Pancreas (tissue), 10 donors: ENCODE measurements at regions not wholly inside any gene's neighbourhood (a gene's known extent, or its start where the extent isn't known, plus 50 kb on each side); places are given as distances from the start of the nearest gene placed in this dataset.

ENCODE experiments used
- ATAC-seq, 4 donors: fragments of 200-7000 bp; cut with Tn5 transposase; one replicate each; pipeline versions ENCODE4 v1.8.0 to v1.9.1; 2020; ENCODE audit warnings: mild to moderate bottlenecking in 4 of 4, moderate library complexity in 4 of 4
- DNase-seq, 6 donors: peaks; one replicate each; pipeline ENCODE4 v3.0.0-alpha.2; 2020
- FAIRE-seq: peaks from 2 replicates; lab custom pipeline; 2012; peaks lifted over from hg19 to GRCh38; lab: Jason Lieb, UNC
- H3K27ac ChIP-seq, 4 donors: fragments of 200-600 bp; sonication (generic); 1 replicate in 3 of 4; 2 replicates in 1 of 4; pipeline versions ENCODE4 v1.5.0 to v1.8.0; 2020
- H3K27me3 ChIP-seq, 4 donors: fragments of 200-600 bp; one replicate each; pipeline ENCODE4 v1.8.0; 2021
- H3K36me3 ChIP-seq, 3 donors: fragments of 200-600 bp; sonication (generic) in 1 of 3; one replicate each; pipeline versions ENCODE4 v1.5.0 to v1.8.0; 2020 to 2021
- H3K4me1 ChIP-seq, 3 donors: fragments of 200-600 bp; one replicate each; pipeline ENCODE4 v1.8.0; 2021
- H3K4me3 ChIP-seq, 4 donors: fragments of 200-600 bp; sonication (generic) in 2 of 4; one replicate each; pipeline versions ENCODE4 v1.5.0 to v1.8.0; 2020 to 2021
- H3K9me3 ChIP-seq, 4 donors: fragments of 200-600 bp; one replicate each; pipeline ENCODE4 v1.8.0; 2021
- CTCF ChIP-seq, 4 donors: fragments of 200-600 bp; sonication (generic) in 3 of 4; IDR thresholded peaks; one replicate each; pipeline versions ENCODE4 v1.5.0 to v1.8.0; 2021; ENCODE audit warnings: antibody characterized with exemption in 4 of 4
- WGBS, 2 donors: extraction: QIAGEN DNeasy Blood & Tissue Kit; methylation state at CpG; one replicate each; pipeline ENCODE4 v1.1.7; 2013; 5-methylcytosine and 5-hydroxymethylcytosine counted together
- intact Hi-C, 3 donors: fragments of 100-400 bp; cut with DNase I; formaldehyde crosslinking; loops; one replicate each; pipeline versions ENCODE4 v1.11.1 to v1.14.2; 2022
- donor health status: healthy with polysubstance abuse.
- donor health status: DM: no; HTN: no; CAD: no; lungs with moderate emphysema.
- donor health status: DM: no; HTN: no; CAD: no.
- donor health status: control.
- donor health status: control.
- donor health status: Bipolar disorder and iron deficiency.
- donor health status: DM: yes; HTN: yes; CAD: no.
- donor health status: DM: no; HTN: no; CAD: no.
- donor health status: DM: no; HTN: no; CAD: no.
- donor health status: DM: yes; HTN: yes; CAD: no.

DNA sequence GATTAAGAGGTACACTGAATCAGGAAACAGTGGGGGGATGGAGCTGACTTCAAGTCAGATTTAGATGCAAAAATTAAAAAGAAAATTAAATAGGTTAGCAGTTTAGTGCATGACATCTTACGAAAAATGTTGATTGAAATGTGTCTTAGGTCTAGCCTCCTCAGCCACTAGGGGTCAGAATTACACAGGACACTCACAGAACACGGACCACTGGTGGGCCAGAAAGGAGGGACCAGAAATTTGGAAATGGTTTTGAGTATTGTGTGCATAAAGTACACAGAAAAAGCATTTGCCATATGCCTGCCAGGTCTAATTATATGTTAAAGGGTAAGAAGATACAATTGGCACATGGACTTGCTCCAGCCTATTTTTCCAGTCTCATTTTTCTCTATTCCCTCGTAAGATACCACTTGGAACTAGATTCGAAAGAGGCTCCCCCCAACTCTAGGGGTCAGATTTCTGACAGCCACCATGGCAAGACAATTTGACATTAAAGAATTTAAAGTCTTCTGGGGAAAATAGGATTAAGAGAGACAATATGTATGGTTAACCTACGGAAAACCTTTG, 550.2 kb upstream of the SETBP1 start:
- peak in 1 of 6 donors; percentile 15 for DNase-seq
- H3K9me3 ChIP-seq, result no peaks in the 10 kb centered on the region
- H3K27me3 ChIP-seq, result no peaks in the 10 kb centered on the region
- no peak for FAIRE-seq
- peak in 2 of 4 donors; percentile 40 to 54 for ATAC-seq
- TF ChIP-seq CTCF (IDR thresholded peaks at IDR 0.05), result peak in 3 of 4 donors; percentile 20 to 50 (median 28)
- H3K4me3 ChIP-seq, result no peak overlapping the region
- no peaks in the 10 kb centered on the region for H3K36me3 ChIP-seq
- H3K4me1 ChIP-seq, result no peaks in the 10 kb centered on the region
- intact Hi-C loops, result no loop called here
- H3K27ac ChIP-seq, result no peak overlapping the region
- WGBS, 2 donors, result 45 to 55% methylated on average over 5 of the region's 5 CpGs

- ATAC-seq, result no peak
- no peaks in the 10 kb centered on the region for H3K27me3 ChIP-seq
- H3K4me3 ChIP-seq, result no peak overlapping the region
- 44 to 52% methylated on average over 2 of the region's 2 CpGs for WGBS, 2 donors
- no peak overlapping the region for H3K27ac ChIP-seq
- H3K4me1 ChIP-seq, result no peaks in the 10 kb centered on the region
- no peak for TF ChIP-seq CTCF (IDR thresholded peaks at IDR 0.05)
- no peaks in the 10 kb centered on the region for H3K36me3 ChIP-seq
- intact Hi-C loops, result no loop called here
- H3K9me3 ChIP-seq, result no peaks in the 10 kb centered on the region
- DNase-seq, result no peak
- peak; percentile 43 for FAIRE-seq
These were observed 547.2 kb upstream of the SETBP1 start for GRCh38 chr18:44133483-44133882.

DNA sequence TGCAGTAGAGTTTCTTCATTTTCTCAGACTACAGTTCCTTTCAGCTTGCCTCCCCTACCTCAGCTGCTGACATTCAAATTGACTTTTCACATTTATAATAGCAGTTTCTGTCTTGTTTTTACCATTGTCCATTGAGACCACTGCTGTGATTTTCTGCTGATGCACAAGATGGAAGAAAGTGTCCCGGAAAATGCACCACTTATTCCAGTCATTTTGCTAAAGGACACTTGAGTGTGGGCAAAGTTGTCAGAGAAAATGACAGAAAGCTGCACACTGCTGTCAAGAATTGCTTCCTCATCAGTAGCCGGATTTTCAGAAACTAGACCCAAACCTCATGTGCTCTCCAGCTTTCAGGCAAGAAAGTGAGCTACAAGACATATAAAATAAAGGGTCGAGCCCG, 546.2 kb upstream of the SETBP1 start:
- intact Hi-C loops, result no loop called here
- Histone ChIP-seq H3K9me3 (no peaks in the 10 kb centered on the region), H3K36me3 (no peaks in the 10 kb centered on the region), H3K27me3 (no peaks in the 10 kb centered on the region), H3K4me3 (no peak overlapping the region), H3K4me1 (no peaks in the 10 kb centered on the region), H3K27ac (no peak overlapping the region)
- TF ChIP-seq CTCF (IDR thresholded peaks at IDR 0.05), result no peak
- no peak for ATAC-seq
- FAIRE-seq, result no peak
- 80 to 89% methylated on average over 4 of the region's 4 CpGs for WGBS, 2 donors
- no peak for DNase-seq

- 96 to 98% methylated on average over 4 of the region's 4 CpGs for WGBS, 2 donors
- Histone ChIP-seq H3K27ac (no peak overlapping the region), H3K36me3 (no peaks in the 10 kb centered on the region), H3K4me1 (no peaks in the 10 kb centered on the region), H3K9me3 (no peaks in the 10 kb centered on the region), H3K4me3 (no peak overlapping the region), H3K27me3 (no peaks in the 10 kb centered on the region)
- FAIRE-seq (no peak), ATAC-seq (no peak), DNase-seq (no peak)
- TF ChIP-seq CTCF (IDR thresholded peaks at IDR 0.05), result no peak
- intact Hi-C loops, result no loop called here
These were observed 544.9 kb upstream of the SETBP1 start for GRCh38 chr18:44135741-44136140.

DNA sequence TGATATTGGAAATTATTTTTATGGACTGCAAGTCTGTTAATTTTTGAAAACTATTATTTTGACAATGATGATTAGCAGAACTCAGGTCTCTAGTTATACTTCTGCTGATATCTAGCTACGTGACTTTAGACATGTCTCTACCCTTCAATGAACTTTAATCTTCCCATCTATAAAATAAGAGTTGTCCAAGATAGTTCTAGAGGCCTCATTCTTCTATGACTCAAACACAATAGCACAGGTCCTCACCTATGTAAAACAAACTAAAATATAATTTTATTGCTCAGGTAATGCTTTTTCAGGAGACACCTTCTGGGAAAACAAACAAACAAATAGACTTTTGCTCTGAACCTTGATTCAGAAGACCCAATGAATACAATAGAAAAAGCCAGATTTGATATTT, 544.4 kb upstream of the SETBP1 start:
- Histone ChIP-seq H3K9me3 (no peaks in the 10 kb centered on the region), H3K27me3 (no peaks in the 10 kb centered on the region), H3K4me3 (no peak overlapping the region), H3K27ac (no peak overlapping the region), H3K4me1 (no peaks in the 10 kb centered on the region), H3K36me3 (no peaks in the 10 kb centered on the region)
- TF ChIP-seq CTCF (IDR thresholded peaks at IDR 0.05), result no peak
- FAIRE-seq (no peak), DNase-seq (no peak), ATAC-seq (no peak)
- 89 to 95% methylated on average over 1 of the region's 1 CpG for WGBS, 2 donors
- intact Hi-C loops, result no loop called here
